Fibroblast of upper back skin (primary cell): ENCODE measurements at regions not wholly inside any gene's neighbourhood (a gene's known extent, or its start where the extent isn't known, plus 50 kb on each side); places are given as distances from the start of the nearest gene placed in this dataset.

ENCODE experiments used
- DNase-seq: peaks from one replicate; pipeline ENCODE4 v3.0.0-alpha.2; 2013

- DNase-seq = no peak
Observed at GRCh38 chr11:33521384-33521783, 179.2 kb downstream of the C11orf91 start.

GRCh38 chr11:33520112-33520511, 180.5 kb downstream of the C11orf91 start:
- no peak for DNase-seq

DNA sequence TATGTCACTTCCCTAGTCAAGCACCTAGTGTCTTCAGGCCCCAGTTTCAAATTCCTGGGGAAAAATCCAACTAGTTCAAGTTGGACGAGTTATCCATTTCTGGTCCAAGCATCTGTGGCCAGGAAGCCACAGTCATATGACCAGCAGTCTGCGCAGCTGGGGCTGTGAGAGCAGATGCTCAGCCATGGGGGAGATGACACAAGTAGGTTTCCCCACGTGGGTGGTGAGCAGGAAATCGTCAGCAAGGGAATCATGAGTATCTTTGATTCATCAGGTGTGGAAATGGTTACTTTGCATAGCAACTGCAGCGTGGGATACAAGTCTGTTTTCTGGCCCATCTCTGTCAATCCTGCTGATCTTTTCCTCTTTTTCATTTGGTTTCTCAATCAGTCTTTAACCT, 185.3 kb downstream of the C11orf91 start:
- peak; percentile 62 for DNase-seq

- DNase-seq = no peak
Observed at GRCh38 chr11:33514079-33514925, 186.3 kb downstream of the C11orf91 start.

DNA sequence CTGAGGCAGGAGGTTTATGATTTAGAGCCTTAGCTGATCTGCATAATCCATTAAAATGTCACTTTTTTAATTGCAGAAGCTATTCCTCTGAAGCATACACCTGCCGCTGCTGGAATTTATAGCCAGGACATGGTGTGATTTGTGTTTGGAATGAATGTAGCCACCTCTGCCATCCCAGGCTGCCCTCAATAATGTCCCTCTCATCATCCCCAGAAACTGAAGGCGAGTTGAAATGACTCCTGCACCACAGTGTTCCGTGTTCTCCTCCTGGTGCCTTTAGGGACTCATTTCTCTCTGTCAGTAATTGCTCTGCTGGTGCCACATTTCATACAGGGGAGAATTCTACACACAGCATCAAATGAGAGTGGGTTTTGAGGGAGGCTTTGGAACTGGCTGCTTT, 191.0 kb downstream of the C11orf91 start:
- DNase-seq = no peak

DNA sequence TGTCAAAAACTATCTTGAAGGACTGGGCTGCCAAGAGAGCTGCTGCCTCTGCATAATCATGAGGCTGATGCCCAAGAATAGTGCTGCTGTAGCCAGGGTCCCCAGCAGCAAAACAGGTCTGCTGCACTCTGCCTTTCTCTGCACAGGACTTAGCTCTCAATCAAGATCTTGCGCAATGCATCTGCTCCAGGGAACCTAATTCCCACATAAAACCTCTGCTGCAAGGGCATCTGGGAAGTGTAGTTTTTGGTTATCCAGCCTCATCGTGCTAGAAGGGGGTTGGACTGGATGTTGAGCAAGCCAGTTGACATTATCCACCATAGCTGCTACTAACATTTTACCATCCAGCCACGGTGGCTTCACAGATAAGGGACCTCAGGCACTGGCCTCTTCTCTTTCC, 192.7 kb downstream of the C11orf91 start:
- peak; percentile 39 for DNase-seq

- DNase-seq = no peak
Observed at GRCh38 chr11:33507356-33507755, 193.3 kb downstream of the C11orf91 start.

DNA sequence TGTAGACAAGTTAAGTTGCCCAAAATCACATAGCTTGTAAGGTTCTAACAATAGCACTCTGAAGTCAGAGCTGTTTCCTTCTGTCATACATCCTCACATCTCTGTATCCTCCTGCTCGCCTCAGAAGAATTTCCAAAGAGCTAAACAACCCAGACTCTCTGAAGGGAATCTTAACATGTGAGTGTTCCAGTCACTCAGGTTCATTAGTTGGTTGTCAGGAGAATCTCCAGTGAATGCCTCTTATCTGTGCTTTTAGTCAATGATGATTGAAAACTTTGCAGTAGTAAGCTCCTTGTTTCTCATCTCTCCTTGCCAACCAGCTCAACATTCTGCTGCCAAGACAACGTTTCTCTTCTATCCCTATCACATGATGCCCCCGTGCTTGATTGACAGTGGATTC, 195.5 kb downstream of the C11orf91 start:
- DNase-seq = no peak

DNA sequence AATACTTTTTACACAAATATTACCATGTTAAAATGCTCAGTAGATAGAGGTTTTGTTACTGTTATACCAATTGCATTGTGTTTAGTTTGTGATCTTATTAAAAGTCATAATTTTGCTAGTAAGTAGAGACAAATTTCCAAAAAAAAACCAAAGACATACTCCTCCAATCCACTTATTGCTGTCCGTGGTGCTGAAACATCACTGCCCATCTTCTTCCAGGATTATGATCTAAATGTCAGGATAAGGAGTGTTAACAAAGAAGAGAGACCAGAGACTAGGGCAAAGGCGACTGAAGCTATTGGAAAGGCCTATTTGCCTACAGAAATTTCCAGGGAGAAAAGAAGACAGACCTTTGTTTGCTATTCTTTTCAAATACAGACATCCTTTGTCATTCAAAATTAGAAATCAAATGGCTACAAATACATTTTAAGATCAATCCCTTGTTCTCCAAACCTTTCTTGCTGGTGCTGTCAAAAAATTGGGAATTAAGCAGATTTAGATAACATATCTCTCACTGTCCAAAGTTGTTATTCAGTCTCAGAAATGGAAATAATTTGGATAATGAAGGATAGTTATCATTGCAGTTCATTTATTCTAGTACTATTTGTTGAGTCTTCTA, 199.7 kb downstream of the C11orf91 start:
- peak; percentile 69 for DNase-seq

- peak; percentile 46 for DNase-seq
Observed at GRCh38 chr11:33500332-33500731, 200.3 kb downstream of the C11orf91 start.

DNA sequence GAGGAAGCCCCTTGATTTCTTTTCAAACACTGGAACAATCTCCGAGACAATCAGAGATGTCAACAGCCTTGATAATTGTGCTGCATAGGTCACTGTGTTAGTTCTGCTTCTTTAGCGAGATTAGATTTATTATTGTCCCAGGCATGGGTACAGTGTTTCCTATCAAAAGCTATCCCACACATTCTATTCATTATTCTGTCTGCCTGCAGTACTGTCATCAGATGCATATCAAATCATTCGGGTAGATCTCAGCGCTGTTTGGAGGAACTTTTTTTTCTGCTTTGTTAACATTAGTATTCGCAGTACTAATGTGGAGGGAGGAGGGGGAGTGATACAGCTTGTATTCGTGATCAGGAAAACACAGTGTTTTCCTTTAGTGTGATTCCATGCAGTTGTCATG, 208.0 kb downstream of the C11orf91 start:
- DNase-seq = no peak

DNA sequence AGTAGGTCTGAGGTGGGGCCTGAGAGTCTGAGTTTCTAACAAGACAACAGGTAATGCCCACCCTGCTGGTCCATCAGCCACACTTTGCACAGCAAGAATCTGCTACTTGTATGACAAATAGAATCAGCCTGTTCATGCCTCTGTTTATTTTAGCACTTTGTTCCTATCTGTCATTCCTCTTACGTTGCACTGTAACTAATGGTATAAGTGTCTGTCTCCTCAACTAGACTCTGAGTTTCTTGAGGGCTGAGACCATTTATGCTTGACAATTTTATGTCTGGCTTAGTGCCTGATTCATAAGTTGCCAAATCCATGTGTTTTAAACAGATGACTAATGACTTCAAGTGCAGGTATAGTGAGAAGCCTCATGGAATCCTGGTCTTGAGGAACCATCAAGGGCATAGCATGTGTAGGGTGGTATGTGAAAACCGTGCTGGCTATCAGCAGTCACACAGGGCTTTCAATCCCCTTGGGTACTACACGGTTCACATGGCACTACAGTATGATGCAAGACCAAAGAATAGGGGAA, 209.7 kb downstream of the C11orf91 start:
- peak; percentile 21 for DNase-seq

GRCh38 chr11:33488971-33489370, 211.7 kb downstream of the C11orf91 start:
- no peak for DNase-seq

DNA sequence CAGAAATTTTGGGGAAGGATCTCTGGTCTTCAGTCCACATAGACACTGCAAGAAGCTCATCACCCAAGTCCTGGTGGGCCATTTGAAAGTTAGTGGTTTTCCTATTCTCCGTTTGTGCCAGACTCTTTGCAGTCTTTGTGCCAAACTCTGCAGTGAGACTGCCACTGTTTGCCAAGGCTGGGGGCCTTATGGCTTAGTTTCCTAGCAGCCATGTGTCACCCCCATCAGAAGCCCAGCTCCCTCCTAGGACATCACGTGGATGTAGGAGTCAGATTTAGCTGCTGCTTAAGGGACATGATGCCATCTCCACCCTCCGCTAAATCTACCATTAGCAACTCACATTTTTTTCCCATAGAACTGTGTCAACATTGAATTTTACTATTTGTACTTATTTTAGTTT, 220.0 kb downstream of the C11orf91 start:
- no peak for DNase-seq

DNA sequence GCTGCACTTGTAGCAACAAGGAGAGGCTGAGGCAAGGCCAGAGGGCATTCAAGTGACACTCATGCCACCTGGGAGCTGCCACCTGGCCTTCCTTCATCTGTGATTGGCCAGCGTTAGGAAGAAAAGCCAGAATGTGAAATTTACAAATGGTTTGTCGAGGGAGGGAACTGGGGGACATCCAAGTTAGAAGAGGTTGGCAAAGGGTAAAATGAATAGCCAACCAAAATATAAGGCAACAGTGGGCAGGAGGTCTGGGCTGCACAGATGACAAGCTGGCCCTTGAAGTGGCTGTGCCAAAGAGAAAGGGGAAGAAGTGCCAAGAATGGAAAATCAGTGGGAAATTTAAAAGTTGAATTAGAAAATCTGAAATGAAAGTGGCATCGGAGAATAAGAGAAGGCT, 221.4 kb downstream of the C11orf91 start:
- no peak for DNase-seq

GRCh38 chr11:33478111-33478573, 221.0 kb downstream of the HIPK3 start:
- no peak for DNase-seq

GRCh38 chr11:33476945-33477606, 219.9 kb downstream of the HIPK3 start:
- DNase-seq = peak; percentile 43

- DNase-seq = peak; percentile 71
Observed at GRCh38 chr11:33475993-33476392, 218.8 kb downstream of the HIPK3 start.

GRCh38 chr11:33474866-33475265, 217.7 kb downstream of the HIPK3 start:
- no peak for DNase-seq

- DNase-seq = no peak
Observed at GRCh38 chr11:33471541-33471940, 214.4 kb downstream of the HIPK3 start.

- no peak for DNase-seq
Observed at GRCh38 chr11:33467966-33468365, 210.8 kb downstream of the HIPK3 start.

GRCh38 chr11:33463059-33463458, 205.9 kb downstream of the HIPK3 start:
- no peak for DNase-seq

DNA sequence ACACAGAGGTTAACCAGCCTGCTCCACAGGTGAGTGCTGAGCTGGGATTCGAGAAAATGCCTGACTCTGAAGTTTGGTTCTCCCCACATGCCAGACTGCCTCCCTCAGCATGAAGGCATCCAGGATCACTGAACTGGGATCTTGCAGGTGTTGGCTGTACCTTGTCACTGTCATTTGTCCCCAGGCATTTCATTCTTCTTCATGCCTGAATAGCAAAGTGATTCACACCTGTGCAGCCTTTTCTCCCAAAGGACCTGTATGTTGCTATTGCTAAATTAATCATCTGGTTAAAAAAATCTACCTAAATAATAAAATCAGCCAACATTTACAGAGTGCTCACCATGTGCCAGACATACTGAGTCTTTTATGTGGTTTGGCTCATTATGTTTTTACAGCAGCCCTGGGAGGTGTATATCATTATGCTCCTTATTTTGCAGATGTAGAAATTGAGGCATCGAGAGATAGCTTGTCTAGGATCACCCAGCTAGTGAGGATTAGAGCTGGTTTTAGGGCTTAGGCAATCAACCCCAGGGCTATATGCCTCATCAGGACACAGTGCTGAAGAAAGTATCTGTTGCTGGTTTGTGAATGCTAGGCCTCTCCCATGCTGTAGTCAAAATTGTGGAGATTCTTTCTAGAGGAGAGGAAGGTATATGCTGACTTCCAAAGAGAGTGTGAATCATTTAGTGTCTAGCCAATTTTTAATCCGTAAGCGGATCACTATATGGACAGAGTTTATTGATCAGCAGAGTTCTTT, 204.4 kb downstream of the HIPK3 start:
- DNase-seq = no peak
